ENCODE measurements at regions not wholly inside any gene's neighbourhood (a gene's known extent, or its start where the extent isn't known, plus 50 kb on each side); places are given as distances from the start of the nearest gene placed in this dataset.

DNA sequence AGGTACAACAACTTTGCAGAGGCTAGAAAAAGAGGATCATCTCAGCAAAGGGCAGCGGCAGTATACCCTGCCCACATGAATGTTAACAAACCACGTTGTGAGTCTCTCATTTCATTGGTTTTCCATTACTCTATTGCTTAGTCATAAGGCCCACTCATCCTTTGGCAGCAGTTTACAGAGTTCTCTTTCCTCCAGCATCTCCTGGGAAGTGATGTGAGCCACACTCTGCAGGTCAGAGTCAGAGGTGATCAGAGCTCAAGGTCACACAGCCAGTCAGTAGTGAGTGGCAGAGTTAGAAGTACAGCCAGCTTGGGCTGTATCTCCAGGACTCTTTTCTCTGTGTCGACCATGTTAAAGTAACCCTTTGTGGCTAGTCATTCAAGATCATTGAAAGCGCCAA, 599.6 kb upstream of the GRAMD2B start:
- Histone ChIP-seq H3K9me3 (ENCODE audit: control insufficient read depth in 4 of 4, low read length in 3 of 4) (no peaks in the 10 kb centered on the region), H3K4me3 (ENCODE audit: low read depth in 1 of 3, low read length in 3 of 3) (no peak overlapping the region), H3K9ac (ENCODE audit: low read depth in 1 of 2, low read length in 2 of 2) (no peak overlapping the region), H3K4me1 (ENCODE audit: control insufficient read depth in 4 of 4, insufficient read depth in 4 of 4, low read length in 3 of 4) (no peaks in the 10 kb centered on the region), H3K27ac (ENCODE audit: low read depth in 1 of 2, low read length in 2 of 2) (no peak overlapping the region), H3K36me3 (ENCODE audit: control insufficient read depth in 4 of 4, insufficient read depth in 3 of 4, low read depth in 1 of 4, low read length in 3 of 4) (no peaks in the 10 kb centered on the region), H3K27me3 (ENCODE audit: control insufficient read depth in 4 of 4, insufficient read depth in 4 of 4, low read length in 3 of 4) (no peaks in the 10 kb centered on the region)
- TF ChIP-seq FOXA2 (IDR thresholded peaks at IDR 0.05), result no peak
- TF ChIP-seq RAD21 (IDR thresholded peaks at IDR 0.05), result no peak
- WGBS, result 84% methylated on average over 4 of the region's 4 CpGs
- DNase-seq (ENCODE audit: low spot score), result no peak

DNA sequence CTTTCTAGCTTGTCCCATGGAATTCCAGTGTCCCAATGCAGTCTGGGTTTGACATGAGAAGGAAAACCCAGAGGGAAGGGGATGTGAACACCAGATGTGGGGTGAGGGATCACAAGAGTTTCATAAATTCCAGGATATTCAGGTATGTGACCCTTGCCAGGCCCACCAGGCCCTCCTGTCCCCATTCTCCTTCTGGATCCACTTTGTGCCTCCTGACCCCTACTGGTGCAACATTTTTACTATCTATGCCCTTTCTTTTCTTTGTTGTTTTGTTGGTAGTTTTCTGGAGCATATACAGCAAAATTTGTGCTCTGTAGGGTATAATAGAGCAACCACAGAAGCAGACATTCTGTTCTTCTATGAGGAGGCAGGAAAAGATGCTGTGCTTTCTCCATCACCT, 597.0 kb upstream of the GRAMD2B start:
- Histone ChIP-seq H3K4me1 (ENCODE audit: control insufficient read depth in 4 of 4, insufficient read depth in 4 of 4, low read length in 3 of 4) (no peaks in the 10 kb centered on the region), H3K9ac (ENCODE audit: low read depth in 1 of 2, low read length in 2 of 2) (no peak overlapping the region), H3K36me3 (ENCODE audit: control insufficient read depth in 4 of 4, insufficient read depth in 3 of 4, low read depth in 1 of 4, low read length in 3 of 4) (no peaks in the 10 kb centered on the region), H3K4me3 (ENCODE audit: low read depth in 1 of 3, low read length in 3 of 3) (no peak overlapping the region), H3K27ac (ENCODE audit: low read depth in 1 of 2, low read length in 2 of 2) (no peak overlapping the region), H3K9me3 (ENCODE audit: control insufficient read depth in 4 of 4, low read length in 3 of 4) (peaks cover 0 to 1% (median 0%) of the 10 kb centered on the region in 4 donors), H3K27me3 (ENCODE audit: control insufficient read depth in 4 of 4, insufficient read depth in 4 of 4, low read length in 3 of 4) (no peaks in the 10 kb centered on the region)
- TF ChIP-seq, protein P1, sequence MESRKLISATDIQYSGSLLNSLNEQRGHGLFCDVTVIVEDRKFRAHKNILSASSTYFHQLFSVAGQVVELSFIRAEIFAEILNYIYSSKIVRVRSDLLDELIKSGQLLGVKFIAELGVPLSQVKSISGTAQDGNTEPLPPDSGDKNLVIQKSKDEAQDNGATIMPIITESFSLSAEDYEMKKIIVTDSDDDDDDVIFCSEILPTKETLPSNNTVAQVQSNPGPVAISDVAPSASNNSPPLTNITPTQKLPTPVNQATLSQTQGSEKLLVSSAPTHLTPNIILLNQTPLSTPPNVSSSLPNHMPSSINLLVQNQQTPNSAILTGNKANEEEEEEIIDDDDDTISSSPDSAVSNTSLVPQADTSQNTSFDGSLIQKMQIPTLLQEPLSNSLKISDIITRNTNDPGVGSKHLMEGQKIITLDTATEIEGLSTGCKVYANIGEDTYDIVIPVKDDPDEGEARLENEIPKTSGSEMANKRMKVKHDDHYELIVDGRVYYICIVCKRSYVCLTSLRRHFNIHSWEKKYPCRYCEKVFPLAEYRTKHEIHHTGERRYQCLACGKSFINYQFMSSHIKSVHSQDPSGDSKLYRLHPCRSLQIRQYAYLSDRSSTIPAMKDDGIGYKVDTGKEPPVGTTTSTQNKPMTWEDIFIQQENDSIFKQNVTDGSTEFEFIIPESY (IDR thresholded peaks at IDR 0.05), result no peak
- TF ChIP-seq, protein P2, sequence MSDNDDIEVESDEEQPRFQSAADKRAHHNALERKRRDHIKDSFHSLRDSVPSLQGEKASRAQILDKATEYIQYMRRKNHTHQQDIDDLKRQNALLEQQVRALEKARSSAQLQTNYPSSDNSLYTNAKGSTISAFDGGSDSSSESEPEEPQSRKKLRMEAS (IDR thresholded peaks at IDR 0.05), result no peak
- no peak for TF ChIP-seq TAF1 (conservative IDR thresholded peaks at IDR 0.05)
- TF ChIP-seq, protein P3, sequence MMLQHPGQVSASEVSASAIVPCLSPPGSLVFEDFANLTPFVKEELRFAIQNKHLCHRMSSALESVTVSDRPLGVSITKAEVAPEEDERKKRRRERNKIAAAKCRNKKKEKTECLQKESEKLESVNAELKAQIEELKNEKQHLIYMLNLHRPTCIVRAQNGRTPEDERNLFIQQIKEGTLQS (IDR thresholded peaks at IDR 0.05), result no peak
- TF ChIP-seq FOXA1 (IDR thresholded peaks at IDR 0.05), result no peak
- no peak for TF ChIP-seq JUND (IDR thresholded peaks at IDR 0.05)
- no peak for TF ChIP-seq SP1 (IDR thresholded peaks at IDR 0.05)
- TF ChIP-seq RXRA (IDR thresholded peaks at IDR 0.05), result no peak
- TF ChIP-seq HNF4G (IDR thresholded peaks at IDR 0.05), result no peak
- no peak for TF ChIP-seq NR2F2 (IDR thresholded peaks at IDR 0.05)
- no peak for TF ChIP-seq GABPA (IDR thresholded peaks at IDR 0.05 in 1 of 2, conservative IDR thresholded peaks at IDR 0.05 in 1 of 2)
- TF ChIP-seq EGR1 (IDR thresholded peaks at IDR 0.05; ENCODE audit: low read depth in 2 of 2), result no peak
- no peak for TF ChIP-seq FOXA2 (IDR thresholded peaks at IDR 0.05)
- TF ChIP-seq YY1 (IDR thresholded peaks at IDR 0.05), result no peak
- DNase-seq (ENCODE audit: low spot score), result no peak

DNA sequence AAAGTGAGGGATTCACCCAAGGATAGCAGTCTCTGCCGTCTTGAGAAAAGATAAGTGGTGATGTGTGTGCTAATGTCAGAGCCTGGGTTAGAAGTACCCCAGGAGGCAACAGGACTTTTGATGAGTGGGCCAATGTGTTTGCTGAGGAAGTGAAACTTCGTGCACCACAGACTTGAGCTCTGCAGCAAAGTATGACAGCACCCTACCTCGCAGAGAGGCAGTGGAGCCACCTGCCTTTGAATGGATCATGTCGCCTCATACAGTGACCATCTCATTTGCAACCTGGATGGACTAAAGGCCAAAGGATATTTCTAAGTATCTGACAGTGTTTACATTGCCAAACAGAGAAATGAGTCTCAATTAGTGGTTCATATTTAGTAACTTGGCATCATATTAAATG, 593.9 kb upstream of the GRAMD2B start:
- 73% methylated on average over 4 of the region's 4 CpGs for WGBS
- DNase-seq (ENCODE audit: low spot score), result no peak
- no peak overlapping the region for H3K9ac ChIP-seq (ENCODE audit: low read depth in 1 of 2, low read length in 2 of 2)
- H3K9me3 ChIP-seq (ENCODE audit: control insufficient read depth in 4 of 4, low read length in 3 of 4), result peaks cover 0 to 3% (median 0%) of the 10 kb centered on the region in 4 donors
- H3K4me1 ChIP-seq (ENCODE audit: control insufficient read depth in 4 of 4, insufficient read depth in 4 of 4, low read length in 3 of 4), result no peaks in the 10 kb centered on the region
- H3K4me3 ChIP-seq (ENCODE audit: low read depth in 1 of 3, low read length in 3 of 3), result no peak overlapping the region
- no peaks in the 10 kb centered on the region for H3K36me3 ChIP-seq (ENCODE audit: control insufficient read depth in 4 of 4, insufficient read depth in 3 of 4, low read depth in 1 of 4, low read length in 3 of 4)
- H3K27me3 ChIP-seq (ENCODE audit: control insufficient read depth in 4 of 4, insufficient read depth in 4 of 4, low read length in 3 of 4), result no peaks in the 10 kb centered on the region
- no peak overlapping the region for H3K27ac ChIP-seq (ENCODE audit: low read depth in 1 of 2, low read length in 2 of 2)
- TF ChIP-seq, protein P3 (IDR thresholded peaks at IDR 0.05), result no peak
- TF ChIP-seq HNF4G (IDR thresholded peaks at IDR 0.05) (no peak), SP1 (IDR thresholded peaks at IDR 0.05) (no peak), NR2F2 (IDR thresholded peaks at IDR 0.05) (no peak), GABPA (IDR thresholded peaks at IDR 0.05 in 1 of 2, conservative IDR thresholded peaks at IDR 0.05 in 1 of 2) (no peak), HNF4A (conservative IDR thresholded peaks at IDR 0.05) (no peak), JUND (IDR thresholded peaks at IDR 0.05) (no peak), FOXA1 (IDR thresholded peaks at IDR 0.05) (no peak), YY1 (IDR thresholded peaks at IDR 0.05) (no peak)
- TF ChIP-seq, protein P4, sequence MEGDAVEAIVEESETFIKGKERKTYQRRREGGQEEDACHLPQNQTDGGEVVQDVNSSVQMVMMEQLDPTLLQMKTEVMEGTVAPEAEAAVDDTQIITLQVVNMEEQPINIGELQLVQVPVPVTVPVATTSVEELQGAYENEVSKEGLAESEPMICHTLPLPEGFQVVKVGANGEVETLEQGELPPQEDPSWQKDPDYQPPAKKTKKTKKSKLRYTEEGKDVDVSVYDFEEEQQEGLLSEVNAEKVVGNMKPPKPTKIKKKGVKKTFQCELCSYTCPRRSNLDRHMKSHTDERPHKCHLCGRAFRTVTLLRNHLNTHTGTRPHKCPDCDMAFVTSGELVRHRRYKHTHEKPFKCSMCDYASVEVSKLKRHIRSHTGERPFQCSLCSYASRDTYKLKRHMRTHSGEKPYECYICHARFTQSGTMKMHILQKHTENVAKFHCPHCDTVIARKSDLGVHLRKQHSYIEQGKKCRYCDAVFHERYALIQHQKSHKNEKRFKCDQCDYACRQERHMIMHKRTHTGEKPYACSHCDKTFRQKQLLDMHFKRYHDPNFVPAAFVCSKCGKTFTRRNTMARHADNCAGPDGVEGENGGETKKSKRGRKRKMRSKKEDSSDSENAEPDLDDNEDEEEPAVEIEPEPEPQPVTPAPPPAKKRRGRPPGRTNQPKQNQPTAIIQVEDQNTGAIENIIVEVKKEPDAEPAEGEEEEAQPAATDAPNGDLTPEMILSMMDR (IDR thresholded peaks at IDR 0.05; ENCODE audit: low read depth, low read length, missing input control), result no peak
- TF ChIP-seq, protein P5, sequence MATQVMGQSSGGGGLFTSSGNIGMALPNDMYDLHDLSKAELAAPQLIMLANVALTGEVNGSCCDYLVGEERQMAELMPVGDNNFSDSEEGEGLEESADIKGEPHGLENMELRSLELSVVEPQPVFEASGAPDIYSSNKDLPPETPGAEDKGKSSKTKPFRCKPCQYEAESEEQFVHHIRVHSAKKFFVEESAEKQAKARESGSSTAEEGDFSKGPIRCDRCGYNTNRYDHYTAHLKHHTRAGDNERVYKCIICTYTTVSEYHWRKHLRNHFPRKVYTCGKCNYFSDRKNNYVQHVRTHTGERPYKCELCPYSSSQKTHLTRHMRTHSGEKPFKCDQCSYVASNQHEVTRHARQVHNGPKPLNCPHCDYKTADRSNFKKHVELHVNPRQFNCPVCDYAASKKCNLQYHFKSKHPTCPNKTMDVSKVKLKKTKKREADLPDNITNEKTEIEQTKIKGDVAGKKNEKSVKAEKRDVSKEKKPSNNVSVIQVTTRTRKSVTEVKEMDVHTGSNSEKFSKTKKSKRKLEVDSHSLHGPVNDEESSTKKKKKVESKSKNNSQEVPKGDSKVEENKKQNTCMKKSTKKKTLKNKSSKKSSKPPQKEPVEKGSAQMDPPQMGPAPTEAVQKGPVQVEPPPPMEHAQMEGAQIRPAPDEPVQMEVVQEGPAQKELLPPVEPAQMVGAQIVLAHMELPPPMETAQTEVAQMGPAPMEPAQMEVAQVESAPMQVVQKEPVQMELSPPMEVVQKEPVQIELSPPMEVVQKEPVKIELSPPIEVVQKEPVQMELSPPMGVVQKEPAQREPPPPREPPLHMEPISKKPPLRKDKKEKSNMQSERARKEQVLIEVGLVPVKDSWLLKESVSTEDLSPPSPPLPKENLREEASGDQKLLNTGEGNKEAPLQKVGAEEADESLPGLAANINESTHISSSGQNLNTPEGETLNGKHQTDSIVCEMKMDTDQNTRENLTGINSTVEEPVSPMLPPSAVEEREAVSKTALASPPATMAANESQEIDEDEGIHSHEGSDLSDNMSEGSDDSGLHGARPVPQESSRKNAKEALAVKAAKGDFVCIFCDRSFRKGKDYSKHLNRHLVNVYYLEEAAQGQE (IDR thresholded peaks at IDR 0.05), result no peak
- TF ChIP-seq, protein P1 (IDR thresholded peaks at IDR 0.05), result no peak

All from liver (tissue), 8 donors.